Neural cell (in vitro differentiated cells): ENCODE measurements at regions not wholly inside any gene's neighbourhood (a gene's known extent, or its start where the extent isn't known, plus 50 kb on each side); places are given as distances from the start of the nearest gene placed in this dataset.

Experiments used
- H2AFZ ChIP-seq: fragments of 200-600, 300-800 bp; sonication (generic), shearing (Covaris generic); 2 replicates; pipeline ENCODE4 v1.6.0; 2014; ENCODE audit warnings: low read depth, mild to moderate bottlenecking, antibody characterized with exemption, low read length, moderate library complexity
- H3F3A ChIP-seq: fragments of 200-600 bp; shearing (Covaris generic); 2 replicates; pipeline ENCODE4 v1.6.1; 2016; ENCODE audit warnings: mild to moderate bottlenecking, moderate library complexity, mixed read lengths, antibody characterized with exemption, low read length; ENCODE audit not compliant: insufficient read depth, poor library complexity, severe bottlenecking
- H3K27ac ChIP-seq: fragments of 200-600, 300-800 bp; sonication (generic), shearing (Covaris generic); 2 replicates; pipeline ENCODE4 v1.5.1; 2014; ENCODE audit warnings: mild to moderate bottlenecking, low read length, moderate library complexity
- H3K27me3 ChIP-seq: fragments of 300-800, 200-600 bp; sonication (generic), shearing (Covaris generic); 2 replicates; pipeline ENCODE4 v1.6.0; 2014; ENCODE audit warnings: mild to moderate bottlenecking, low read depth, low read length, moderate library complexity; ENCODE audit not compliant: insufficient read depth
- H3K36me3 ChIP-seq: fragments of 300-800, 200-600 bp; sonication (generic), shearing (Covaris generic); 2 replicates; pipeline ENCODE4 v1.5.1; 2014; ENCODE audit warnings: mild to moderate bottlenecking, antibody characterized with exemption, low read length, moderate library complexity; ENCODE audit not compliant: insufficient read depth
- H3K4me2 ChIP-seq: fragments of 300-800, 200-600 bp; sonication (generic), shearing (Covaris generic); 2 replicates; pipeline ENCODE4 v1.6.0; 2014; ENCODE audit warnings: mild to moderate bottlenecking, low read length
- H3K4me3 ChIP-seq: fragments of 300-800, 200-600 bp; sonication (generic), shearing (Covaris generic); 2 replicates; pipeline ENCODE4 v1.5.1; 2014; ENCODE audit warnings: mild to moderate bottlenecking, low read length, moderate library complexity
- H3K79me2 ChIP-seq: fragments of 200-600 bp; shearing (Covaris generic); replicated peaks from 2 replicates; pipeline ENCODE4 v1.6.0; 2014; ENCODE audit warnings: mild to moderate bottlenecking, low read length, moderate library complexity; ENCODE audit not compliant: insufficient read depth
- H3K9ac ChIP-seq: fragments of 300-800, 200-600 bp; sonication (generic), shearing (Covaris generic); 2 replicates; pipeline ENCODE4 v1.6.1; 2016; ENCODE audit warnings: mild to moderate bottlenecking, low read length, mixed read lengths
- H3K9me2 ChIP-seq: fragments of 200-600 bp; shearing (Covaris generic); 2 replicates; pipeline ENCODE4 v1.6.1; 2016; ENCODE audit warnings: mild to moderate bottlenecking, low read length, mixed read lengths; ENCODE audit not compliant: insufficient read depth
- H3K9me3 ChIP-seq: fragments of 200-600, 300-800 bp; sonication (generic), shearing (Covaris generic); 2 replicates; pipeline ENCODE4 v1.6.1; 2016; ENCODE audit warnings: mild to moderate bottlenecking, mixed run types, low read length, moderate library complexity, mixed read lengths
- H4K20me1 ChIP-seq: fragments of 200-600 bp; shearing (Covaris generic); 2 replicates; pipeline ENCODE4 v1.6.1; 2016; ENCODE audit warnings: mild to moderate bottlenecking, mixed run types; ENCODE audit not compliant: insufficient read depth
- CTCF ChIP-seq: fragments of 450-650 bp; IDR thresholded peaks from 2 replicates; pipeline ENCODE4 v1.5.1; 2014; ENCODE audit warnings: antibody characterized with exemption, mild to moderate bottlenecking, moderate library complexity; ENCODE audit not compliant: poor library complexity, severe bottlenecking
- EP300 ChIP-seq: fragments of 450-650 bp; conservative IDR thresholded peaks from 2 replicates; pipeline ENCODE4 v1.6.1; 2014; ENCODE audit warnings: antibody characterized with exemption, mild to moderate bottlenecking, moderate library complexity; ENCODE audit not compliant: poor library complexity, severe bottlenecking
- EZH2 ChIP-seq: fragments of 200-600, 300-800 bp; shearing (Covaris generic), sonication (generic); IDR thresholded peaks from 2 replicates; pipeline ENCODE4 v1.6.1; 2014; ENCODE audit warnings: antibody characterized with exemption, low read length, borderline replicate concordance, mild to moderate bottlenecking; ENCODE audit not compliant: insufficient read depth, poor library complexity, severe bottlenecking
- MXI1 ChIP-seq: fragments of 450-650 bp; conservative IDR thresholded peaks from 2 replicates; pipeline ENCODE4 v1.6.1; 2014; ENCODE audit warnings: antibody characterized with exemption, mild to moderate bottlenecking; ENCODE audit not compliant: poor library complexity, severe bottlenecking
- POLR2AphosphoS5 ChIP-seq: IDR thresholded peaks from 2 replicates; pipeline ENCODE4 v1.6.1; 2012
- RAD21 ChIP-seq: fragments of 450-650 bp; conservative IDR thresholded peaks from 2 replicates; pipeline ENCODE4 v1.6.1; 2014; ENCODE audit warnings: antibody characterized with exemption, mild to moderate bottlenecking, moderate library complexity
- REST ChIP-seq: IDR thresholded peaks from 2 replicates; pipeline ENCODE4 v1.6.1; 2012; ENCODE audit warnings: borderline replicate concordance
- SMC3 ChIP-seq: fragments of 450-650 bp; conservative IDR thresholded peaks from 2 replicates; pipeline ENCODE4 v1.6.1; 2014; ENCODE audit warnings: antibody characterized with exemption, mild to moderate bottlenecking, moderate library complexity; ENCODE audit not compliant: poor library complexity
- TAF1 ChIP-seq: IDR thresholded peaks from 2 replicates; pipeline ENCODE4 v1.6.1; 2012; ENCODE audit warnings: low read depth

GRCh38 chr16:73951481-73951880 is 345.1 kb upstream of the PSMD7 start:
- Histone ChIP-seq H3F3A (no peaks in the 10 kb centered on the region), H3K9ac (peak overlapping the region; percentile 30), H3K36me3 (no peaks in the 10 kb centered on the region), H2AFZ (peak overlapping the region; percentile 10), H3K4me2 (no peak overlapping the region), H3K79me2 (peaks cover 4% of the 10 kb centered on the region), H3K9me3 (no peaks in the 10 kb centered on the region), H3K27ac (peak overlapping the region; percentile 64), H3K4me3 (no peak overlapping the region), H3K27me3 (no peaks in the 10 kb centered on the region), H4K20me1 (no peaks in the 10 kb centered on the region), H3K9me2 (no peaks in the 10 kb centered on the region)
- TF ChIP-seq REST = peak; percentile 83
- TF ChIP-seq EP300 = peak; percentile 71
- no peak for TF ChIP-seq TAF1
- no peak for TF ChIP-seq CTCF
- peak; percentile 60 for TF ChIP-seq POLR2AphosphoS5
- no peak for TF ChIP-seq RAD21
- TF ChIP-seq EZH2 = no peak
- no peak for TF ChIP-seq MXI1
- TF ChIP-seq SMC3 = peak; percentile 36

GRCh38 chr16:73949574-73950320 is 346.9 kb upstream of the PSMD7 start:
- H3K27me3 ChIP-seq = no peaks in the 10 kb centered on the region
- no peak overlapping the region for H3K9ac ChIP-seq
- no peak overlapping the region for H3K4me2 ChIP-seq
- H3K36me3 ChIP-seq = no peaks in the 10 kb centered on the region
- H2AFZ ChIP-seq = no peak overlapping the region
- no peak overlapping the region for H3K4me3 ChIP-seq
- peak overlapping the region; percentile 7 for H3K27ac ChIP-seq
- H3K79me2 ChIP-seq = no peaks in the 10 kb centered on the region
- no peaks in the 10 kb centered on the region for H3F3A ChIP-seq
- TF ChIP-seq MXI1 (no peak), EZH2 (no peak)
- no peaks in the 10 kb centered on the region for H3K9me2 ChIP-seq
- H3K9me3 ChIP-seq = no peaks in the 10 kb centered on the region
- no peaks in the 10 kb centered on the region for H4K20me1 ChIP-seq
